ENCODE measurements at regions not wholly inside any gene's neighbourhood (a gene's known extent, or its start where the extent isn't known, plus 50 kb on each side); places are given as distances from the start of the nearest gene placed in this dataset.

DNA sequence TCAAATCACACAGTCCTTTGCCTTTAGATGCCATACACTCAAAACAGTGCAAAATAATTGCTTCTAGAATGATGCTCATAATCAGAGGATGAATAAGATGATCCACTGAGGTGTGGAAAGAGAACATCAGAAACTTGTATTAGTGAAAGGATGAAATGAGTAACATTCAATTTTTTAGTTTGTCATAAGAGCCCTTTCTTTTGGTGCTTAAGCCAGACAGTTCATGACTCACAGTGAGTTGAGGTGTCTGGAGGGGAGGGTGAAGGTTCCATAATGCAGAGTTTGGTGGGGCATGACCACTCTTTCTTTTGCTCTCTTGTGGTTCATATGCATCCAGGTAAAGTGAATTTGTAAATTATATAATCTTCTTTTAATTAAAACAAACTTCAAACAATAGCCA is 415.0 kb upstream of the CELF4 start:
- TF ChIP-seq POLR2AphosphoS5 (IDR thresholded peaks at IDR 0.05; ENCODE audit: low read depth, low read length): no peak
- TF ChIP-seq TAF1 (IDR thresholded peaks at IDR 0.05; ENCODE audit: borderline replicate concordance, insufficient read depth, low read length): no peak
- TF ChIP-seq FOXP2 (optimal IDR thresholded peaks at IDR 0.05; ENCODE audit: borderline replicate concordance, extremely low read depth, extremely low read length, insufficient read depth): no peak

Measured in PFSK-1 (cell line).